ENCODE measurements at regions not wholly inside any gene's neighbourhood (a gene's known extent, or its start where the extent isn't known, plus 50 kb on each side); places are given as distances from the start of the nearest gene placed in this dataset.

DNA sequence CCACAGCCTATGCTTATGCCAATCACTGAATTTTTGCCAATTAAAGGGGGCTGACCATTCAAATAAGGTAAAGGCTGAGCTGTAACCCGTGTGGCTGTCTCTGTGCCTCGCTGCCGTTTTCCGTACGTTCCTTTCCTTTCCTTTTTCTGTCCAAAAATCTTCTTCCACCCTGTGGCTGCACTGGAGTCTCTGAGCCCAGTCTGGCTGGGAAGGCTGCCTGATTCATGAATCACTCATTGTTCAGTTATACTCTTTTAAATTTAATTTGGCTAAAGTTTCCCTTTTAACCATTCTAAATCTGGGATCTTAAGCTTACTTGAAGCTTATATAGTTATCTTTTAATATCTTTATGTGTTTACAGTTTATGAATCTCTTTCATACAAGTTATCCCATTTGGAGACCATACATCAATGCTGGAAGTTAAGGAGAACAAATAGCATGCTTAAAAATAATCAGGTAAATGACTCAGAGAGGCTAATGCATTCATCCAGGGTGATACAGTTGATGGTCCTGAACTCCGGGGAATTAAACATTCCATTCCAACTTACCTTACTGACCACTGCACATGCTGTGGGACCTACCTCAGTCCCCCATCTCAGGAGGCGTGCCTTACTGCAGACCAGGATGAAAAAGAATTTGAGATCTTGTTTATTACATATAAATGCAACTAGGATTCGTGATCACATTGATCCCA, 385.3 kb upstream of the ADARB2 start:
- peaks cover 50% of the 10 kb centered on the region for H3K9me3 Mint-ChIP-seq
- no peak for DNase-seq
- H3K27ac Mint-ChIP-seq: no peak overlapping the region
- H3K4me3 Mint-ChIP-seq: no peak overlapping the region
- no peak for TF ChIP-seq CTCF (IDR thresholded peaks at IDR 0.05)
- no peaks in the 10 kb centered on the region for H3K4me1 Mint-ChIP-seq (ENCODE audit: low read depth)
- no peaks in the 10 kb centered on the region for H3K36me3 Mint-ChIP-seq (ENCODE audit: low read depth)
- H3K27me3 Mint-ChIP-seq (ENCODE audit: insufficient read depth): no peaks in the 10 kb centered on the region

DNA sequence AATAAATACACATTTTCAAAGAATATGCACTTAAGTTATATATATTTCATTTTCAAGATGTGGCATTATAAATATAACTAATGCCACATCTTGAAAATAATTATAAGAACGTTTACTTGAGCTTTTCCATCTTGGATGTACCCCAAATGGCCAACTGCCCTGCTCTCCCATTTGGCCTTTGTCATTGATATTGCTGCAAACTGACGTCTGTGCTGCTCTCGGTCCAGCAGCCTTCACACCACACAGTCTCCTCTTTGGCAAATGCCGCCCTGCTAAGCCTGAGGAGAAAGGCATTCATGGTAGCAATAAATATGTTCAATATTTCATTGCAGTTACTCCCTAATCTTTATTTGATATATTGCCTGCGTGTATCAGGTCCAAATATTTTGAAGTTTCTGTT, 384.6 kb upstream of the ADARB2 start:
- no peaks in the 10 kb centered on the region for H3K4me1 Mint-ChIP-seq (ENCODE audit: low read depth)
- DNase-seq: no peak
- H3K27ac Mint-ChIP-seq: no peak overlapping the region
- TF ChIP-seq CTCF (IDR thresholded peaks at IDR 0.05): no peak
- no peaks in the 10 kb centered on the region for H3K27me3 Mint-ChIP-seq (ENCODE audit: insufficient read depth)
- H3K9me3 Mint-ChIP-seq: peaks cover 53% of the 10 kb centered on the region
- no peak overlapping the region for H3K4me3 Mint-ChIP-seq
- no peaks in the 10 kb centered on the region for H3K36me3 Mint-ChIP-seq (ENCODE audit: low read depth)

- Mint-ChIP-seq H3K4me3 (no peak overlapping the region), H3K27ac (no peak overlapping the region), H3K27me3 (ENCODE audit: insufficient read depth) (no peaks in the 10 kb centered on the region), H3K36me3 (ENCODE audit: low read depth) (no peaks in the 10 kb centered on the region), H3K4me1 (ENCODE audit: low read depth) (no peaks in the 10 kb centered on the region), H3K9me3 (peaks cover 51% of the 10 kb centered on the region)
- no peak for TF ChIP-seq CTCF (IDR thresholded peaks at IDR 0.05)
- no peak for DNase-seq
Observed at GRCh38 chr10:2121315-2121714, 384.0 kb upstream of the ADARB2 start.

DNA sequence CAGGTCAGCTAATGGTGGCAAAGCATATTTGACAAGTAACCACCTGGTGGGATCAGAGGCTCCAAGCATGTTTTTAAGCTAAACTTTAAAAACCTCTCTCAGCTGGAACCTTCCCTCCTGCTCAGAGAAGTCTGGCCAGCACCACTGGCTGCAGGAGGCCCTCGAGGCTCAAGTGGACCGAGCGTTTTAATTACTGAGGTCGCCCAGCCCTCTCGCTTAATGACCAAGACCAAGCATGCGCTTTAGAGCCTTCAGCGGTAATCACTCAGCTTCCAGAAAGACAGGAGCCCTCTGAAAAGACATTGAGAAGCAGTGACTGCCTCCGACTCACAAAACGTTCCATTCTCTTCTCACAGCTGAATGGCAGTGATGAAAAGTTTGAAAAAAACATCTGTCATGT, 383.4 kb upstream of the ADARB2 start:
- no peak for DNase-seq
- Mint-ChIP-seq H3K9me3 (peaks cover 50% of the 10 kb centered on the region), H3K36me3 (ENCODE audit: low read depth) (no peaks in the 10 kb centered on the region), H3K4me3 (no peak overlapping the region), H3K27me3 (ENCODE audit: insufficient read depth) (no peaks in the 10 kb centered on the region), H3K27ac (no peak overlapping the region), H3K4me1 (ENCODE audit: low read depth) (no peaks in the 10 kb centered on the region)
- no peak for TF ChIP-seq CTCF (IDR thresholded peaks at IDR 0.05)

- Mint-ChIP-seq H3K9me3 (peaks cover 48% of the 10 kb centered on the region), H3K4me1 (ENCODE audit: low read depth) (no peaks in the 10 kb centered on the region), H3K27ac (no peak overlapping the region), H3K27me3 (ENCODE audit: insufficient read depth) (no peaks in the 10 kb centered on the region), H3K4me3 (no peak overlapping the region), H3K36me3 (ENCODE audit: low read depth) (no peaks in the 10 kb centered on the region)
- no peak for DNase-seq
- no peak for TF ChIP-seq CTCF (IDR thresholded peaks at IDR 0.05)
Observed at GRCh38 chr10:2119316-2119715, 382.0 kb upstream of the ADARB2 start.

DNA sequence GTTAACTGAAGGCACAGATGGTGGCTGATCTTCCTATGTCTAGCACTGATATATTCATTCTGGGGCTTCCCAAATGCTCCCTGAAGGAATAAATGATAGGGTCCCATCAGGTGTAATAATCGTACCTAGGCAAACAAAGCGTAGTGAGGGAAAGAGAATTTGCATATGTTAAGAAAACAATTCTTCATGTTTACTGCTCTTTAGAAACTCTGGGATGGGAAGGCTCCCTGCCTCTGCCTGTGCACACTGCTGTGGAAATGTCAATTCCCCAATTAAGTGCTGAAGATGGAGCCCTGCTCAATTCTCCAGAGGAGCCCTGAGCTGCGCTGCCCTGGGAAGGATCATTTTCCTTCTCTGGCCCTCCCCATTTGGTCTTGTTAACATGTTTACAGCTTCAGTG, 380.9 kb upstream of the ADARB2 start:
- H3K4me3 Mint-ChIP-seq: no peak overlapping the region
- H3K4me1 Mint-ChIP-seq (ENCODE audit: low read depth): no peaks in the 10 kb centered on the region
- no peak overlapping the region for H3K27ac Mint-ChIP-seq
- no peak for DNase-seq
- H3K27me3 Mint-ChIP-seq (ENCODE audit: insufficient read depth): no peaks in the 10 kb centered on the region
- peaks cover 48% of the 10 kb centered on the region for H3K9me3 Mint-ChIP-seq
- H3K36me3 Mint-ChIP-seq (ENCODE audit: low read depth): no peaks in the 10 kb centered on the region
- TF ChIP-seq CTCF (IDR thresholded peaks at IDR 0.05): no peak

Data from HFFc6 (cell line).